ENCODE measurements at regions not wholly inside any gene's neighbourhood (a gene's known extent, or its start where the extent isn't known, plus 50 kb on each side); places are given as distances from the start of the nearest gene placed in this dataset.
"Not testable (repeated sequence)": the region's sequence is repeated elsewhere in the genome, so short reads cannot be mapped to it uniquely, and the experiment has no call there.

DNA sequence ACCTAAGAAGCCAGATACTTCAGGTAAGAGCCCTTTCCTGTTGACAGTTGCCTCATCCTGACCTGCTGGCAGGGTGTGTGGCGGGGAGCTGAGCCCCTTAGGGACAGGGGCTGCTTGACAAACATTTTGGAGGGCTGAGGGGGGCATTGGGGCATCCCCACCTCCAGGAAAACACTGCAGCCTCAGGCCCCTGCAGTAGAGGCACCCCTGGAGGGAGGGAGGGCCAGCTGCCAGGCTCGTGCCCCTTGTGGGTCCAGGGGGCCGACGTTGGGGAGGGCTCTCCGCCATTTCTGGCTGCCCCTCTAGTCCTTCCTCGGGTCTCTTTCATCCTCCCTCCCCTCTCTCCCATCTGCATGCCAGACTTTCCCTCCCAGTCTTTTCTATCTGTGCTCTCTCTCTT, 177.3 kb downstream of the RPS24 start:
- DNase-seq (ENCODE audit: low read depth), result no peak

DNA sequence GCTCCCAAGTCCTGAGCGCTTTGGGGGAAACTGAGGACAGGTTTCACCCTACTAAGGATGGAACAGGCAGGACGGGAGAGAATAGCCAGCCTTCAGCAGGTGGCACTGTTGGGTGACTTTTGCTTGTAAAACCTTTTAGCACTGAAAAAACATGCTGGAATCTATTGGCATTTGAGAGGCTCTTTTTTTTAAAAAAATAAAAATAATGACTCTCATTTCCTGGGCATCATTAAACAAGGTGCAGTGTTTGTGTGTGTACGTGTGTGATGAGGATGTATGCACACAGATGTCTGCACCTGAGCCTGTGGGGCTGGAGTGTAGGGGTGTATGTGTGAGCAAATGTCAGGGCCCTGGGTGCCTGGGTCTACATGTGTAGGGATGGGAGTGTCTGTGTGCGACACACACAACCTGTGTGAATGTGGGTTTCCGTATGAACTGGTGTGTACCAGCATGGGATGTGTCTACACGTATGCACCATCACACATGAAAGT, 177.9 kb downstream of the RPS24 start:
- no peak for DNase-seq (ENCODE audit: low read depth)

DNA sequence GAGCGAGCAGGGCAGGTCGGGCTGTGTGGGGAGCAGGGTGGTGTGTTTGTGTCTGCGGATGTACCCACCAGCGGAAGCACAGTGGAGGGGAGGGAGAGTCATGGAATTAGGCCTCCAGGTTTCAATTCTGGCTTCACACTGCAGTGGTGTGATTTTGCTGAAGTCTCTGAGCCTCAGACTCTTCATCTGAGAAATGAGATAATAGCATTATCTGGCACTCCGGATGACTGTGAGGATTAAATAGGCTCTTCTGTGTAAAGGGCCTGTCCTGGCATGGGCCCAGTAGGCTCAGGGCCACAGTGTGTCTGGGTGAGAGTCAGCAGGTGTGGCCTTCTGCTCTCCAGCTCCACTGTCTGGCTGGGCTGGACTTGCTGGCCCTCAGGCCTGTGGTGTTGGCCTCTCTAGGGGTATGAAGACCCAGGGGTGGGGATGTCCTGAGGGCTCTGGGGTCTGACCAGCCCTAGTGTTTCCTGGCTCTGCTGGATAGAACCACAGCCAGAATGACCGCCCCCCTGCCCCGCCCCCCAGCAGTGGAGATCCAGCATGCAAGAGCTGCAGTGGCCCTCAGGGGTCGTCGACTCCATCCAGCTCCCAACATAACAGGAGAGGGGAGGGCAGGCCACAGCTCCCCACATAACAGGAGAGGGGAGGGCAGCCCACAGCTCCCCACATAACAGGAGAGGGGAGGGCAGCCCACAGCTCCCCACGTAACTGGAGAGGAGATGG, 178.6 kb downstream of the RPS24 start:
- DNase-seq (ENCODE audit: low read depth), result no peak

DNA sequence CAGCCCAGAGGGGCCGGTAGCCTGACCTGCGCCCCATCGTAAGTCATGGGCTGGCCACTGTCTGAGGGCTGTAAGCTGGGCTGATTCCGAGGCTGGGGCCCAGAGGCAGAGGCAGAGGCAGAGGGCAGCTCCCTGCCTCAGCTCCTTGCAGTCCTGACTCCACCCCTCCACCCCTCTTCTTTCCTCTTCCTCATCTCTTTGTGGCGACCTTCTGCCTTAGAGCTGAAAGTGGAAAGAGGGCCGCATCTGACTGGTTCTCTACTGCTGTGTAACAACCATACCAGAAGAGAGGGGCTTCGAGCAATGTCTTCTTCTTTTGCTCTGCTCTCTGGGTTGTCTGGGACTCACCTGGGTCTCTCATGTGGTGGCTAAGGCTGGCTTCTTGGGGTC, 179.1 kb downstream of the RPS24 start:
- no peak for DNase-seq (ENCODE audit: low read depth)

DNA sequence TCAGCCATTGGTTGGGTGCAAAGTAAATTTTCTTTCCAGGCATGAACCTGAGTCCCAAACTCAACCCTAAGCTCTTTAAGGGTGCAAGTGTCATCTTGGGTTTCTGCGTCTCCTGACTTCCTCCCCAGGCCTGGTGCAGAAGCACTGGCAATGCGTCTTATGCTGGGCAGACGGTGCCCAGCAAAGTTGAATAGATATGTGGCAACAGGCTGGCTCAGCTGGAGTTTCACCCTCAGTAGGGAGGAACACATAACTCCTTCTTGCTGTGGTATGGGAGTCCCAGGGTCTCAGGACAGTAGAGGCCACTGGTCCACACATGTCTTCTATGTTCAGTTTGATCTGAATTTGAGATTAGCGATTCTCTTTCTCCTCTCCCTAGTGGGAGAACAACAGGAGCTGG, 181.3 kb downstream of the RPS24 start:
- DNase-seq (ENCODE audit: low read depth), result no peak

DNA sequence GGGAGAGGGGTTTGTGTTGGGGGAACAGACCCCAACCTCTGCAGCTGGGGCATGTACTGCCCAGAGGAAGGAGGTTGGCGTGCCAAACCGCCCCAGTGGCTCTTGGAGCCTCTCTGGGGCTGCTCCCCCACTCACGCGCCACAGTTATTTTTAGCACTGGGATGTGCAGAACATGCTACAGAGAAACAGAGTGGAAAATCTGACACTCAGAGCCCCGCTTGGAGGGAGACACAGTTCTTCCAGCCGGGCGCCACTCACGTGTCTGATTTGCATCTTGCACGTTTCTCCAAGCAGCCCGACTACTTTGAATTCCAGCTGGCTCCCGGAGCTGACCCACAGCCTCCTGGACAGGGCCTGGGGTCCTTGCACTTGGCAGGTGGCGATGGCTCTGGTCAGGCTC, 182.0 kb downstream of the RPS24 start:
- DNase-seq (ENCODE audit: low read depth), result no peak

DNA sequence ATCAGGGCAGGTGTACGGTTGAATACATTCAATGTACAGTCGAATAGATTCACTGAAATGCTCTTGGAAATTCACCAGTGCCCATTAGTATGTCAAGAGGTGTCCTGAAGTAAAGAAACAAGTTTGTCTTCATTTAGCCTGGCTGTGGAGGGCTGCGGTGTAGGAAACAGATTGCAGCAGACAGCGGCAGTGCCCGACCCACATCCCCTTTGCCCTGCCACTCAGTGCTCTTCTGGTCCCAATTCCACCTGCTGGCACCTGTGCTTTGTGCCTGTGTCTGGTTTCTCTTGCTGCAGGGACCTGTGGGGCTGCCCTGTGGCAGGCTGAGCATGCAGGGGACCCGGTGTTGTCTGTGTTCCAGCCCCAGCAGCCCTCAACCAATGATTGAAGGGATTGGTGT, 183.7 kb downstream of the RPS24 start:
- no peak for DNase-seq (ENCODE audit: low read depth)

DNA sequence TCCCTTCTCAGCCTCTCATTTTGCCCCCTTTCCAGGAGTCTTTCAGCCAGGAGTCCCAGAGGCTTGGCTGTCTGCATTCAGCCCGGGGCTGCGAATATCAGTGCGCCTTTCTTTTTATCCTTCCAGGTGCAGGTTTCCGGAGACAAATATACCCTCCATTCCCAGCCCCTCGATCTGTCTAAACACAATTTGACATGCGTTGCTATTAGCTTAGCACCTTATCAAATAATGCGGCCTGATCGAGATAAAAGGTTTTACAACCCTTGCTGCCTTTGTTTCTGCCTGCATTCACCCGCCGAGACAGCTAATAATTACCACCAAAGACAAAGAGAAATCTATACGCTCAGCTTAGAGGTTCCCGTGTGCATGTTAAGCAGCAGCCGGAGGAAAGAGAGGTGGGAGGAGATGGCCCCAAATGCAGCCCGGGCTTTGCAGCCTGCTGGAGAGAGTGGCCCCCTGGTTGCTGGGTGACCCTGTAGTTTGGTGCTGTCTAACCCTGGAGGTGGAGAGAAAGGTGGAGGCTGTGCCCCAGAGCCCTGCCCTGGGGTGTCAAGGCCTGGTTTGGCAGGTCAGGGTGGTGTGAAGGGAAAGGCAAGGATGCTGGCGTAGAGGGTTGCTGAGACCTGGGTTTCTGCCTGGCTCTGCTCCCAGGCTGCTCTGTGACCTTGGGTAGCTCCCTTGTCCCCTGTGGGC, 185.3 kb downstream of the RPS24 start:
- no peak for DNase-seq (ENCODE audit: low read depth)

DNA sequence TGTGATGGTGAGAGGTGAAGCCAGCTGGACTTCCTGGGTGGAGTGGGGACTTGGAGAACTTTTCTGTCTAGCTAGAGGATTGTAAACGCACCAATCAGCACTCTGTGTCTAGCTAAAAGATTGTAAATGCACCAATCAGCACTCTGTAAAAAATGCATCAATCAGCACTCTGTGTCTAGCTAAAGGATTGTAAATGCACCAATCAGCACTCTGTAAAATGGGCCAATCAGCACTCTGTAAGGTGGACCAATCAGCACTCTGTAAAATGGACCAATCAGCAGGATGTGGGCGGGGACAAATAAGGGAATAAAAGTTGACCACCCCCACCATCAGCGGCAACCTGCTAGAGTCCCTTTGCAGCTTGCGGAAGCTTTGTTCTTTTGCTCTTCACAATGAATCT, 185.9 kb downstream of the RPS24 start:
- not testable (repeated sequence) for DNase-seq (ENCODE audit: low read depth)

DNA sequence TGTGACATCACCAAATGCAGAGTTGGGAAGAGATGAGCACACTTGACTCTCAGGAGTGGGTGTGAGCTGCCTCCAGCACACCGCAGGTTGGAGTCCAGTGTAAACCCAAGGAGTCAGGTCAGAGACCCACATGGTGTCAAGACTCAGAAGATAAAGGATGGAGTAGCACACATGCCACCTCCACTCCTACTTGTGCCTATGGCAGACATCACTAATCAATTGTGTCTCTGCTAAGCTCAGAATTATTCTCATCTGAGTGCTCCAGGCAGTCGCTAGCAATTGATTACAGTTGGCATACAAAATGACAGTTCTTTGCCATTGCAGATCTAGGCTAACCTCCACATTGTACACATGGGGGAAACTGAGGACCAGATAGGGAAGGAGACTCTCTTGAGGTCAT, 187.1 kb downstream of the RPS24 start:
- no peak for DNase-seq (ENCODE audit: low read depth)

DNA sequence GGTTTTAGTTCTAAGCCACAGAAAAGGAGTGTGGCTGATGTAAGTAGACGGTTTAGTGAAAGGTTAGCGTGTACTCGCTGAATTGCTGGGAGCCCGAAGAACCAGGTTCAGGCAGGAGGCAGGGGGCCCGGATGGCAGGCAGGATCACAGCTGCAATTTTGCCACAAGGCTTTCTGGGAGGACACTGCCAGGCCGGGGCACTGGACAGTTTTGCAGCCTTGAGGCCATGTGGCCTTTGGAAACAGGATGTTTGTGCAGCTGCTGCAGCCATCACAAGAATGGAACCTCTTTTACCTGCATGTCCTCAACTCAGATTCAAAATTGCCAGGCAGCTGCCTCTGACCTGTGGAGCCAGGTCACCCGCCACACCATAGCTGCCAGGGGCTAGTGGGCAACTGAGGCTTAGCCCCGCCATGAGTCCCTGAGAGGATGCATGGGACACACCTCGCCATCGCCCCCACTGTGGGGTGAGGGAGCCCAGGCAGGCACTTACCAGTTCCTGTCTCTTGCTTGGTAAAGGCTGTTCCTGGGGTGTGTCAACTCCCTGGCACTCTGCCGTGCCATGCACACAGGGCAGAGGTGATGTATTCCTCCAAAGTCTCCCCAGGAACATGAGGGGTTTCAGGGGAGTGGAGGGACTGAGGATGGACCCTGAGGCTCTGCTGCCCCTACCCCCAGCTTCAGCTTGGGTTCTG, 188.6 kb downstream of the RPS24 start:
- DNase-seq (ENCODE audit: low read depth), result no peak

DNA sequence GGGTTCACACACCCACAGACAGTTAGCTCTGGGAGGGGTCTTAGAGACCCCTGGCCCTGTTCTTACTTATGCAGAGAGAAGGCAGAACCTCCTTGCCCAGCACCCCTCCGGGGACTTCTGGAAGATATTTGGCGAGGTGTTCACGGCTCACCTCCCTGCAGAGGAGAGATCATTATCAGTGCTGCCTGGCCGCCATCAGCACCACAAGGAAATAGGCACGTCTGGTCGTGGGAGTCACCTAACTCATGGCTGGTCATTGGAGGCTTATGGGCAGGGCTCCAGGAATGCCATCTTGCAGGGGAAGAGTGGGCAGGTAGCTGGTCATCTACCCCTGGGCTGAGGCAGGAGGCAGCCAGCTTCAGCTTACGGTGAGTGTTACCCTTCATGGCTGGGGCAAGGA, 189.4 kb downstream of the RPS24 start:
- DNase-seq (ENCODE audit: low read depth), result no peak

DNA sequence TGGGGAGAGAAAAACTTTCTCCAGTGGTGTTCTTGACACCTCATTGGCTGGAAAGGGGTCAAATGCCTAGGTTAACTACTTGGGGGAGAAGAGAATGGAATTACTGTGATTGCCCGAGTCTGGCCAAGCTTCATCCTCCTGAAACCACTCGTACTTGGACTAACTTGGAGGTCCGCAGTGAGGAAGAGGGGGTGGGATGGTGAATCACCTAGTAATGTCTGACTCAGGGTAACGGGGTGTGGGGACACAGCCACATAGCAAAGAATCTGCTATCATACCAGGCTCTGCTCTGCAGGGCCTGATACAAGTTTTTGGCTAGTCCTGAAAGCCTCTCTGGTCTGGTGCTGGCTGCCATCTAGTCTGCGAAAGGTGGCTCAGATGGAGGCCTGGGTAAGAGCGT, 190.9 kb downstream of the RPS24 start:
- DNase-seq (ENCODE audit: low read depth), result no peak

DNA sequence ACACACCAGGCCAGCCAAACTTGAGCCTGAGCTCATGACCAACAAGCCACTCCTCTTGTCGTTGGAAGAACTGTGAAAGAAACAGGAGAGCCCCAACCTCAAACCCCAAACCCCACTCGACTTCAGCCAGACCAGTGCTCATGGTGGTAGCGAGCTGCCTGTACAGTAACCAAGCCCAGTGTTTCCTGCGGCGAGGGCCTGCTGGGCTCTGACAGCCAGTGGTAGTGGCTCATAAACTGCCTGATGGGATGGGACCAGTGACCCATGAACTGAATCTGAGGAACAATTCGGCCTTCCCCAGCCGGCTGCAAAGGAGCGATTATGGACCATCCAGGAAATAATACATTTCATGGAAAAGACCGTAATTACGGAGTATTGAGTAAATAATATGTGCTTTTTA, 191.9 kb downstream of the RPS24 start:
- DNase-seq (ENCODE audit: low read depth), result no peak

DNA sequence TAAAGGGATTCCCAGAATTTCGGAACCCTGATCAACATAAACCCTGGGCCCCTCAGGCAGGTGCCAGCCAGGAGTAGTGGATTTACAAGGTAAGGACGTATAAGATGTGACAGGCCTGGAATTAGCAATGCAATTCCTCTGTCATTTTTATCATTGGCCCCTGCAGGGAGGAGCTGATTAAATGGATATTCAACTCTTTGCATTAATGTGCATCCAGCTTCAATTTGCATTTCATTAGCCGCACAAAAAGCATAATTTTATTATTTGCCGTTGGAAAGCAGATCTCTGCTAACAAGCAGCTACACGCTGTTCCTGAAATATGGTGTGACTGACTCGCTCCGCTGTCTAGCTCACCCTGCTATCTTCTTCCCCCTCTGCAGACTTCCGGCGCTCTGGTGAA, 195.8 kb downstream of the RPS24 start:
- no peak for DNase-seq (ENCODE audit: low read depth)

DNA sequence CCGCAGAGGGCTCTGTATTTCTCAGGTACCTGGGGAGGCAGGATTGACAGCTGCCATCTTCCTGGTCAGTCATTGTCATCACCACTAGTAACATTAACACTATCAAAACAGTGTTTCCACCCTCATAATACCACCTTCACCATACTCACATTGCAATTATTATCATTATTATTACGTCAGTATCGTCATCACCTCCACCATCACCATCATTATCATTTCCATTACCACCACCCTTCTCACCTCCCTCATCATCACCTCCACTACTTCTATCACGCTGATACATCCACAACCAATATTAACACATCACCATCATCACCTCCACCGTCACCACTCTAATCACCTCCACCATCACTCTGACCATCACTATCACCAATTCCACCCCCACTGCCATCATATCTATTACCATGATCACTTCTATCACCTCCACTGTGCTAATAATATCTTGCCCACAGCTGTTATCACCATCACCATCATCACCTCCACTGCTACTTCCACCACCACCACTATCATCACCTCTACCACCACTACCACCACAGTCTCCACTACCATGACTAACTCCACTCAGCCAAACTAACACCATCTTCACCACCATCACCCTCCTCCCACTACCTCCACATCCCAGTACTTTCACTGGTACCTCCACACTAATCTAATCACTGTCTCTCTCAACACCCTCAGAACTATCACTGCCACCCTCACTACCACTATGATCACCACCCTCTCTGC, 196.4 kb downstream of the RPS24 start:
- no peak for DNase-seq (ENCODE audit: low read depth)

DNA sequence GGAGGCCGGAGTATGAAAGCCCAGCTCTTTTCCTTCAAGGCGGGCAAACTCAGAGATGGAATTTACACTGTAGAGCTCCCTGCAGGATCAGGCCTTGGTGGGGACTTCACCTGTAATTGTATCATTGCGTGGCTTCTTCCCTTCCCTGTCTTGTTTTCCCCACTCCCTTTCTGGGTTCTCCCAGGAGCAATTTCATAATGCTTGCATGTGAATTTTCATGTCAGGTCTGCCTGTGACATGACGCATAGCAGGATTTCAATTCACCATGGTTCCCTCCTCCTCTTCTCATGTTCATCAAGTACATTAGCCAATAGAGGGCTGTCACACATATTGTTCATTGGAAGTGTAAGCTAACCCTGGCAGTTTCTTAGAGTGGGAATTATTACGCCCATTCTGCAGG, 197.7 kb downstream of the RPS24 start:
- no peak for DNase-seq (ENCODE audit: low read depth)

DNA sequence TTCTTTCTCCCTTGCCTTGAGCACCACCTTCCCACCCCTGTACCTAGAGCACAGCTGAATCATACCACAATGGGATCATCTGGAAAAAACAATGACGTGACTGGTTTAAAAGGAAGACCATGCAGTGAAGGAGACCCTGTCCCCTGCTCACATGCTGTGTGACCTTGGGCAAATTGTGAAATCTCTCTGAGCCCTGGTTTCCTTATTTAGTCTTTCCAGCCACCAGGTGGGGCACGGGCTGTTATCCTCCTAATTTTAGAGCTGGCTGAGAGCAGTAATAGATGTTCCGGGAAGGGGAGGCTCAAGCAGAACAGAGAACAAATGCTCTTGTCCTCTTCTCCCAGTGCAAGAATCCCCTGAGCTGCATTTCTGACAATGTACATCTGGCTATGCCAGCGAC, 198.3 kb downstream of the RPS24 start:
- DNase-seq (ENCODE audit: low read depth), result no peak

DNA sequence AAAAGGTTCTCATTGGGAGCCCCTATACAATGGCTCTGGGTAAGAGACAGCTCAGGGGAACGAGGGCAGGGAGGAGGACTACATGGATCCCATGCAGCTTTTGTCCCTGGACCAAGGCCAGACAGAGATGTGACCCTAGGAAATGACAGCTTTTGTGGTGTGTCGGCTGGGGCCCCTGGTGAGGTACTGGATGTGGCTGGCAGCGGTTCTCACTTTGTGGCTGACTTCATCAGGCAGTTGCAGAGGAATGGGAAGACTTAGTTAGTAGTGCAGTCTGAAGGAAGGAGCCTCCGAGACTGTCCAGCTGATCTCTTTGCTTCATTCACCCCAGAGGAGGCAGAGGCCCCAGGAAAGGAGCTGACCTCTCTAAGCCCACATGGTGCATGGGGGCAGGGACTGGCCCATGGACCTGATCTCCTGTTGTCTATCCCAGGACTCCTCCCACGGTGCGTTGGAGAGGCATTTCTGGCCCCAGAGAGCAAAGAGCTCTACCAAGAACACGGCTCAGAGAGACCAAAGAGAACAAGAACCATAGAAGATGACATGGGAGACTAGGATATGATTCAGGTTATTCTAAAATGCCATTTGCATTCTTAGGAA, 202.9 kb downstream of the RPS24 start:
- DNase-seq (ENCODE audit: low read depth), result no peak

DNA sequence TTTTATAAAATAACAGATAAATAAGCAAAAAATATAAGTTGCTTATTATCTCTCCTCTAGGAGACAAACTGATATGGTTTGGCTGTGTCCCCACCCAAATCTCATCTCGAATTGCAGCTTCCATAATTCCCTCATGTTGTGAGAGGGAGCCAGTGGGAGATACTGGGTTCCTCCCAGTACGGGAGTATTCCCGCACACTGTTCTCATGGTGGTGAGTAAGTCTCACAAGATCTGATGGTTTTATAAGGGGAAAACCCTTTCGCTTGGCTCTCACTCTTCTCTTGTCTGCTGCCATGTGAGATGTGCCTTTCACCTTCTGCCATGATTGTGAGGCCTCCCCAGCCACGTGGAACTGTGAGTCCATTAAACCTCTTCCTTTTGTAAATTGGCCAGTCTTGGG, 204.3 kb downstream of the RPS24 start:
- DNase-seq (ENCODE audit: low read depth), result not testable (repeated sequence)

DNA sequence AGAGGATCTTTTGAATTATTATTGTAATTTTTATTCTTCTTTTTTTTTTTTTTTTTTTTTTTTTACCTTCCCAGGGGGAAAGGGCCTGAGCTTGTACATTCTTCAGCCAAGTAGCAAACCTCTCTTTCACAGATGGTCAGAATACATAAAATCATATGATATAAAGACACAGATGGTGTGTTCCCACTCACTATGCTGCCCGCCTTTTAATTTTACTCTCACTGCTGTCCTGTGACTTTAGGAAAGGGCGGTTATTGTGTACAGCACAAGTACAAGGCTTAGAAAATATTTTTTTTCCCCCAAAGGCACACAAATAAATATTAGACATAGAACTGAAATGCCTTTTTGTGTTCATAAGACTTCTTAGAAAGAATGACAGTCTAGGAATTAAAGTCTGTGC, 213.6 kb downstream of the RPS24 start:
- DNase-seq (ENCODE audit: low read depth), result no peak

DNA sequence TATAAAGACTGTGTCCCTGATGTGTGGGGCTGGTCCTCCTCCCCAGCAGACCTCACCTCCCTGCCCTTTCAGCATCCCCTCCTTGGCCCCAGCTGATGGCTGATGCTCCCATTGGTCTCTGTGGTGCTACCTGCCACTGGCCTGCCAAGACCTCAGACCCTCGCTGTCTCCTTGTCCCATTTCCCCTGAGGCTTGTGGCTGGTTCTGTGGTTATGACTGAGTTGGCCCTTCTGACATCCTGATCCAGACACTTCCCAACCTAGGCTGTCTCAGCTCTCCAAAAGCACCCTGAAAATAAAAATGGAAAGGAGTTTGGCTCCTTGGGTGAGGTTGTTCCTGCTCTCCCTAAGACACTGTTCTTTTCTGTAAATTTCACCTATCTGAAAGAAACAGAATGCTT, 214.2 kb downstream of the RPS24 start:
- no peak for DNase-seq (ENCODE audit: low read depth)

All from activated T-cell treated with anti-CD3 and anti-CD28 coated beads for 48 hours (primary cell).